HG02678 (cell line): ENCODE measurements at regions not wholly inside any gene's neighbourhood (a gene's known extent, or its start where the extent isn't known, plus 50 kb on each side); places are given as distances from the start of the nearest gene placed in this dataset.
"Not testable (repeated sequence)": the region's sequence is repeated elsewhere in the genome, so short reads cannot be mapped to it uniquely, and the experiment has no call there.

ENCODE experiments used
- ATAC-seq: cut with Tn5 transposase; IDR thresholded peaks from one replicate; pipeline ENCODE4 v1.9.1; 2021; ENCODE audit warnings: mild to moderate bottlenecking, moderate library complexity; ENCODE audit not compliant: unreplicated experiment

DNA sequence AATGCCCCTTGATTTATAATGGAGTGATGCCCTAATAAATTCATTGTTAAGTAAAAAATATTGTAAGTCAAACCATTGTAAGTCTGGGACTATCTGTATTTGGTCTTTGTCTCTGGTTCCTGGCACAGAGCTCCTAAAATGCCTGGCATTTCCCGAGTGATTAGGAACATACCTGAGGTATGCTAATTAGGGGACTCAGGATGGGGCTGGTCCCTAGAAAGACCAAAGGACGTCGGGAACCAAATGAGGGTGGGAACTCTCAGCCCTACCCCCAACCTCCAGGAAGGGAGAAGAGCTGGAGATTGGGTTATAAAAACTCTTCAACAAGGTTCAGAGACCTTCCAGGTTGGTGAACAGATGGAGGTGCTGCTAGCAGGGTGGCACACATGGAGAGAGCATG is 82.6 kb upstream of the ARG1 start:
- no peak for ATAC-seq

- ATAC-seq = no peak
Measured at GRCh38 chr6:131492932-131493573, 80.0 kb upstream of the ARG1 start.

DNA sequence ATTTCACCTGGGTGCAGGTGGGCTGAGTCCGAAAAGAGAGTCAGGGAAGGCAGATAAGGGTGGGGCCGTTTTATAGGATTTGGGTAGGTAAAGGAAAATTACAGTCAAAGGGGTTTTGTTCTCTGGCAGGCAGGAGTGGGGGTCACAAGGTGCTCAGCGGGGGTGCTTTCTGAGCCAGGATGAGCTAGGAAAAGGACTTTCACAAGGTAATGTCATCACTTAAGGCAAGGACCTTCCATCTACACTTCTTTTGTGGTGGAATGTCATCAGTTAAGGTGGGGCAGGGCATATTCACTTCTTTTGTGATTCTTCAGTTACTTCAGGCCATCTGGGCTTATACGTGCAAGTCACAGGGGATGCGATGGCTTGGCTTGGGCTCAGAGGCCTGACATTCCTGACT is 68.6 kb upstream of the ARG1 start:
- ATAC-seq = not testable (repeated sequence)

DNA sequence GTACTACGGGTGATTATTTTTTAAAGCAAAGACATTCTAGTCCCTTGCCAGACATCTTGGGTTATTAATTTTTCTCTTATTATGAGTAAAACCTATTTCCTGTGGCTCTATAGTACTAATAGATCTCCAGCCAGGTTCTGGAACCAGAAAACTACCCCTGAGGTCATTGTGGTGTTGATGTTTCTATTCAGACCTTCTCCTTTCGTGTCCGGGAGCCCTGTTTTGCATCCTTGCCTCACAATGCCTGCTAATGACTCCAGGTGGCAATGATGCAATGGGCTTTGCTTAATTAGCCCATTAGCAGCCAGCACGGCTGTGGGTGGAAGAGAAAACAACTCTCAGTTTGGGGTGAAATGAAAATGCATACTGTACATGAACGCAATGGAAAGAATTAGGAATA is 62.9 kb upstream of the ARG1 start:
- ATAC-seq = no peak

- no peak for ATAC-seq
Measured at GRCh38 chr6:131510591-131510990, 62.4 kb upstream of the ARG1 start.

DNA sequence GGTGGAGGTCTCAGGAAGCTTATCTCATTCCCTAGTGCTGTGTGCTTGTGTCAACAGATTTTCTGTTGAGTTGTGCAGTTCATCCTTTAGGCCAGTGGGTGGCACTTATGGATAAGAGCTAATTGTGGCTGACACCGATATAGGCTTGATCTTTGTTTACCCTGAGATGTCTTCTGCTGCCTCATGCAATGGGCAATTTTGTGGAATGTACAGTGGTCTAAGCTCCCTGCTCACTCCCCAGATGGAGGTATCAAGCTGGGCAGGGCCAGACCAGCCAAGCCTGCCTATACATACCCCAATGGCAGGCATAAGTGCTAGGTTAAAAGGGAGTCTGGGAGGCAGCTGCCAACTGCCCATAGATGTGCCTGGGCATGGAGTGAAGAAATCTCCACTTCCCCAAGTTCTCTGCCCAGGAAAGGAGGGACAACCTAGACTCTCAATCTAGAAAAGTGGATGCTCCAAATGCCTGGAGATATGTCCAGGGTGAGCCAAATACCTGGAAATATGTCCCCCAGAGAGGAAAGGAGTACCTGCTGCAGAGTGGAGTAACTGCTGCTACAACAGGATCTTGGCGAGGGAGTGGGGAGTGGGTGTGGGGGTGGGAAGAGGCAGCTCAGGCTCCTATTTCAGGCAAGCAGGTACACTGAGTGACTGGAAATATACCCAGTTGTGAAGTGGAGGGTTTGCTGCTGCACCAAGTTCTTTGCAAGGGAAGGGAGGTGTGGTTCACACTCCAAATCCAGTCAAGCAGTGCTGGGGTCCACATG is 53.2 kb upstream of the ARG1 start:
- peak; percentile 97 for ATAC-seq
